Upper lobe of right lung (tissue), 1 donor: ENCODE measurements at regions not wholly inside any gene's neighbourhood (a gene's known extent, or its start where the extent isn't known, plus 50 kb on each side); places are given as distances from the start of the nearest gene placed in this dataset.

Experiments used
- ATAC-seq: fragments of 200-7000 bp; cut with Tn5 transposase; one replicate; pipeline ENCODE4 v1.9.1; 2020; ENCODE audit warnings: mild to moderate bottlenecking, moderate library complexity
- DNase-seq: peaks from one replicate; pipeline ENCODE4 v3.0.0-alpha.2; 2020
- H3K27ac ChIP-seq: fragments of 200-600 bp; one replicate; pipeline ENCODE4 v1.8.0; 2022
- H3K27me3 ChIP-seq: fragments of 200-600 bp; one replicate; pipeline ENCODE4 v1.8.0; 2022; ENCODE audit warnings: mild to moderate bottlenecking
- H3K36me3 ChIP-seq: fragments of 200-600 bp; one replicate; pipeline ENCODE4 v1.8.0; 2022
- H3K4me1 ChIP-seq: fragments of 200-600 bp; one replicate; pipeline ENCODE4 v1.8.0; 2022
- H3K4me3 ChIP-seq: fragments of 200-600 bp; one replicate; pipeline ENCODE4 v1.8.0; 2022; ENCODE audit warnings: mild to moderate bottlenecking
- H3K9me3 ChIP-seq: fragments of 200-600 bp; one replicate; pipeline ENCODE4 v1.8.0; 2022
- intact Hi-C: fragments of 100-400 bp; cut with DNase I; formaldehyde crosslinking; loops from one replicate; pipeline ENCODE4 v1.11.0; 2022
- TF ChIP-seq, protein P1 (sequence below): fragments of 200-600 bp; IDR thresholded peaks from one replicate; pipeline ENCODE4 v1.8.0; 2022; ENCODE audit warnings: antibody characterized with exemption
- donor health status: DM: no; HTN: yes; CAD: no; lungs with severe emphysema.

DNA sequence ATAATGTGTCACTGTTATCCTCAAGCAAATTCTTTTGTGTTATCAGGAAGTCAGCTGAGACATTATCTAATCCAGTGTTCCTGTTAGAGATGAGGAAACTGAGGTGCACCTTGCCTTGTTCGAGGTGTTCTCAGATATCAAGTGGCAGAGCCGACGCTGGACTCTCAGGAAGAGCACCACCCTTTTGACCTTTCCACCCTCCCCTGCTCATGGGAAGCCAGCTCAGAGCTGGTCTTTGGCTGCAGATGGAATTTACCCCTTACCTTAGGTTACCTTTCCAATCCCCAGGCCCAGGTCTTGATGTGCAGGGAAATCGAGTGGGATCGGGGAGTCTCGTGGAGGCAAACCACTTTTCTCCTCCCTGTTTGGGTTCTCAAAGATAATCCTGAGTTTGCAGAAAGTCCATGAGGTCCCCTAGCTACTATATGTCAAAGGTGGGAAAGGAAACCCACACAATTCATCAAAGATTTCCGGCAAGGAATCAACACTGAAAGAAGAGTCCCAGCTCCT, 62.9 kb upstream of the PIM1 start:
- Histone ChIP-seq H3K27me3 (no peaks in the 10 kb centered on the region), H3K9me3 (no peaks in the 10 kb centered on the region), H3K36me3 (no peaks in the 10 kb centered on the region), H3K27ac (no peak overlapping the region), H3K4me3 (no peak overlapping the region), H3K4me1 (peaks cover 21% of the 10 kb centered on the region)
- ATAC-seq (no peak), DNase-seq (no peak)
- intact Hi-C loops: no loop called here
- TF ChIP-seq, protein P1, sequence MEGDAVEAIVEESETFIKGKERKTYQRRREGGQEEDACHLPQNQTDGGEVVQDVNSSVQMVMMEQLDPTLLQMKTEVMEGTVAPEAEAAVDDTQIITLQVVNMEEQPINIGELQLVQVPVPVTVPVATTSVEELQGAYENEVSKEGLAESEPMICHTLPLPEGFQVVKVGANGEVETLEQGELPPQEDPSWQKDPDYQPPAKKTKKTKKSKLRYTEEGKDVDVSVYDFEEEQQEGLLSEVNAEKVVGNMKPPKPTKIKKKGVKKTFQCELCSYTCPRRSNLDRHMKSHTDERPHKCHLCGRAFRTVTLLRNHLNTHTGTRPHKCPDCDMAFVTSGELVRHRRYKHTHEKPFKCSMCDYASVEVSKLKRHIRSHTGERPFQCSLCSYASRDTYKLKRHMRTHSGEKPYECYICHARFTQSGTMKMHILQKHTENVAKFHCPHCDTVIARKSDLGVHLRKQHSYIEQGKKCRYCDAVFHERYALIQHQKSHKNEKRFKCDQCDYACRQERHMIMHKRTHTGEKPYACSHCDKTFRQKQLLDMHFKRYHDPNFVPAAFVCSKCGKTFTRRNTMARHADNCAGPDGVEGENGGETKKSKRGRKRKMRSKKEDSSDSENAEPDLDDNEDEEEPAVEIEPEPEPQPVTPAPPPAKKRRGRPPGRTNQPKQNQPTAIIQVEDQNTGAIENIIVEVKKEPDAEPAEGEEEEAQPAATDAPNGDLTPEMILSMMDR: no peak

DNA sequence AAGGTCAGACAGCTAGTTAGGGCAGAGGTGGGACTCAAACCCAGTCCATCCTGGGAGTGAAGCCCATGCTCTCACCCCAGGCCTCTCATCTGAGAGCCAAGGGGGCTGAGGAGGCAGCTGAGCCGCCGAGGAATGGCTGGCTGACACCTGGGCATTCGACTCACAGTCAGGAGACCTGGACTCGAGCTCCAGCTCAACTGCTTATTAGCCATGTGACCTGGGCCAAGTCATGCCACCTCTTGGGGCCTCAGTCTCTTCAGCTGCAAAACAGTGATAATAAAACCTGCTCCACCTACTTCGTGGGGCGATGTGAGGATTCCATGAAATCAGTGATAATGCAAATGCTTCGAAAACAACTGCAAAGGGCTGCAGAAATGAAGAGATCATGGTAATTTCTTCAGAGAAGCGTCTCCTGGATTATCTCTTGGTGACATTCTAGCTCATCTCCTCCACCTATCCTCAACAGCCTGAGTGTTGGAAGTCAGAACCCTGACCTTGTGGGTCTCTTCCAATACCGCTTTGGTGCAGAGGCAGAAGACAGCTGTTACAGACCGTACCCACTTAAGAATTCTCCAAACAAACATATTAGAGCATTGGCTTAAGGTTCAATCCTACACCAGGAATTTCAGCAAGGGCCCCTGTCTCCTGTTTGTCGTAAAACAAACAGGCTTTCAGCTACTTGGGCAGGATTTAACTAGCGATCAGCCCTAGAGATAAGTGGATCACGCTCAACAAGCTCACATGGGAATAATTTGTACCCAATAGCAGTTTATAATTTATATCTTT, 60.0 kb upstream of the PIM1 start:
- H3K36me3 ChIP-seq: no peaks in the 10 kb centered on the region
- H3K9me3 ChIP-seq: no peaks in the 10 kb centered on the region
- intact Hi-C loops: no loop called here
- H3K27ac ChIP-seq: no peak overlapping the region
- TF ChIP-seq, protein P1: no peak
- no peaks in the 10 kb centered on the region for H3K4me1 ChIP-seq
- ATAC-seq (peak; percentile 36), DNase-seq (no peak)
- no peaks in the 10 kb centered on the region for H3K27me3 ChIP-seq
- H3K4me3 ChIP-seq: no peak overlapping the region

DNA sequence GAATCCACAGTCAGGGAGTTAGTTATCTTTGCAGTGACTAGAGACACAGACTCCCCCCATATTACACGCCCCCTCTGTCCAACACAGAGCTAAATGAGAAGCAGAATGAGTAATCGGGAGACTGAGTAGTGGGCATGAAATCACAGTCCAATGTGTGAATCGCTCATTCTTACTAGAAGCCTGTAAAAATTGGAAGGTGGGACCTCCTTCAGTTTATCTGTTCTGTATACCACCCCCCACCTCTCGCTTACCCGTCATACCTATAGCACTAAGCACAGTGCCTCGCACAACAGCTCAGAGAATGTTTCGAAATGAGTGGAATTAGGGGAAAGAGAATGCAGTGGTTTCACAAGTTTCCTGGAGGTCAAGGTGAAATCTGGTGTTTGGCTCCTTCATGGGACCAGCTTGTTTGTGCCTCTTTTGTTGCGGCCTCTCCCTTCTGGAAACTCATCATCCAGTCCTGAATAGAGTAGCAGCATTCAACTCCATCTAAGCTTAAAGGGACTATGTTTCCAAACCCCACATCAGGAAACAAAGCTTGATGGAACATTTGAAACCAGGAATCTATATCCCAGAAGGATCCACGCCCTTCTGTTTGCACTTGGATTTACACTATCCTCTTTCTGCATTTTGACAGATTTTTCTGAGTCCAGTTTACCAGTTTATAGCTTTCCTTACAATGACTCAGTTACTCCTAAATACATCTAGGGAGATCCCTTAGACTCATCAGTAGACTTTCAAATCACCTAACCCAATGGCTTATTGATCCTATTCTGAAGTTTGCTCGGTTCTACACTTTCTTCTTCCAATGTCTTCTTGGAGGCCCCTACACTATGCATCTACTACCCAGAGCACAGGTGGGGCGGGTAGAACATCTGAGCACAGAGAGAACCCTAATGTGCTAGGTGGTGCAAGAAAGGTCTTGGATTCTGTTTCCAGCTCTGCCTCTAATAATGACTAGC, 59.2 kb upstream of the PIM1 start:
- Histone ChIP-seq H3K27ac (no peak overlapping the region), H3K4me1 (no peaks in the 10 kb centered on the region), H3K27me3 (no peaks in the 10 kb centered on the region), H3K36me3 (no peaks in the 10 kb centered on the region), H3K9me3 (no peaks in the 10 kb centered on the region), H3K4me3 (no peak overlapping the region)
- DNase-seq (no peak), ATAC-seq (no peak)
- TF ChIP-seq, protein P1: no peak
- intact Hi-C loops: no loop called here

DNA sequence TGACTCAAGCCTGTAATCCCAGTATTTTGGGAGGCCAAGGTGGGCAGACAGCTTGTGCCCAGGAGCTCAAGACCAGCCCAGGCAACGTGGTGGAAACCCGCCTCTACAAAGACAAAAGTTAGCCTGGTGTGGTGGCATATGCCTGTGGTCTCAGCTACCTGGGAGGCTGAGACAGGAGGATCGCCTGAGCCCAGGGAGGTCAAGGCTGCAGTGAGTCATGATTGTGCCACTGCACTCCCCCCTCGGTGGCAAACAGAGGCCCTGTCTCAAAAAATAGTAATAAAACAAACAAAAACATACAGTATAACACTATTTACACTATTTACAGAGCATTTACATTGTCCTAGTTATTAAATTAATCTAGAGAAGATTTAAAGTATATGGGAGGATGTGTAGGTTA, 56.0 kb upstream of the PIM1 start:
- H3K4me3 ChIP-seq: no peak overlapping the region
- no peaks in the 10 kb centered on the region for H3K36me3 ChIP-seq
- H3K27me3 ChIP-seq: no peaks in the 10 kb centered on the region
- TF ChIP-seq, protein P1: no peak
- no peak for DNase-seq
- no peak overlapping the region for H3K27ac ChIP-seq
- H3K9me3 ChIP-seq: no peaks in the 10 kb centered on the region
- ATAC-seq: no peak
- no peaks in the 10 kb centered on the region for H3K4me1 ChIP-seq
- intact Hi-C loops: no loop called here

- Histone ChIP-seq H3K9me3 (no peaks in the 10 kb centered on the region), H3K4me3 (no peak overlapping the region), H3K27me3 (no peaks in the 10 kb centered on the region), H3K4me1 (no peaks in the 10 kb centered on the region), H3K27ac (no peak overlapping the region), H3K36me3 (no peaks in the 10 kb centered on the region)
- TF ChIP-seq, protein P1: no peak
- intact Hi-C loops: no loop called here
- ATAC-seq (no peak), DNase-seq (no peak)
These were observed 55.3 kb upstream of the PIM1 start for GRCh38 chr6:37114612-37115011.
